ENCODE measurements at regions not wholly inside any gene's neighbourhood (a gene's known extent, or its start where the extent isn't known, plus 50 kb on each side); places are given as distances from the start of the nearest gene placed in this dataset.

- Mint-ChIP-seq H3K4me1 (ENCODE audit: low read depth in 2 of 2) (no peaks in the 10 kb centered on the region), H3K4me3 (no peak overlapping the region), H3K27ac (no peak overlapping the region), H3K9me3 (peaks cover 1 to 20% of the 10 kb centered on the region in 2 donors), H3K36me3 (ENCODE audit: insufficient read depth) (no peaks in the 10 kb centered on the region), H3K27me3 (no peaks in the 10 kb centered on the region)
- ATAC-seq (replicated peaks): no peak
- DNase-seq: no peak
Observed at GRCh38 chr7:67983486-67983885, 986.9 kb downstream of the TYW1 start.

DNA sequence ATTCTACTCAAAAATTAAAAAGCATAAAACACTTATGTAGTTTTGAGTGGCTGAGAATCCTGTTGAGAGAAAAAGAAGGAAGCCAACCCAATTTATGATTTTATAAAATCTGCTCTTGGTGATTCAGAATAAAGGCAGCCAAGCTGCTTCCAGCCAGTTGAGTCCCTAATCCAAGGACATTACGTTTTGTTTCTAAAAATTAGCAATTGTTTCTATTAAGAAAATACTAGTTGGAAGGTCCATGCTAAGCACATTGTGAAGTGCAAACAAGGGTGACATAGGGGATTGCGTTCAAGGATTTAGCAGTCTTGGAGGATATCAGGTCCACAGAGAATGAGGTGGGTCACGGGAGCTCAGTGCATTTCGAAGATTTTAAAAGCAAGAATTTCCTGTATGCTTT is 987.7 kb downstream of the TYW1 start:
- Mint-ChIP-seq H3K27ac (no peak overlapping the region), H3K36me3 (ENCODE audit: insufficient read depth) (no peaks in the 10 kb centered on the region), H3K4me3 (no peak overlapping the region), H3K4me1 (ENCODE audit: low read depth in 2 of 2) (no peaks in the 10 kb centered on the region), H3K27me3 (no peaks in the 10 kb centered on the region), H3K9me3 (peaks cover 1 to 17% of the 10 kb centered on the region in 2 donors)
- DNase-seq (no peak), ATAC-seq (replicated peaks) (no peak)

- Mint-ChIP-seq H3K4me3 (no peak overlapping the region), H3K9me3 (peaks cover 0 to 3% of the 10 kb centered on the region in 2 donors), H3K4me1 (ENCODE audit: low read depth in 2 of 2) (no peaks in the 10 kb centered on the region), H3K27ac (no peak overlapping the region), H3K27me3 (no peaks in the 10 kb centered on the region), H3K36me3 (ENCODE audit: insufficient read depth) (no peaks in the 10 kb centered on the region)
- DNase-seq (no peak), ATAC-seq (replicated peaks) (no peak)
Observed at GRCh38 chr7:67989142-67989541, 992.5 kb downstream of the TYW1 start.

DNA sequence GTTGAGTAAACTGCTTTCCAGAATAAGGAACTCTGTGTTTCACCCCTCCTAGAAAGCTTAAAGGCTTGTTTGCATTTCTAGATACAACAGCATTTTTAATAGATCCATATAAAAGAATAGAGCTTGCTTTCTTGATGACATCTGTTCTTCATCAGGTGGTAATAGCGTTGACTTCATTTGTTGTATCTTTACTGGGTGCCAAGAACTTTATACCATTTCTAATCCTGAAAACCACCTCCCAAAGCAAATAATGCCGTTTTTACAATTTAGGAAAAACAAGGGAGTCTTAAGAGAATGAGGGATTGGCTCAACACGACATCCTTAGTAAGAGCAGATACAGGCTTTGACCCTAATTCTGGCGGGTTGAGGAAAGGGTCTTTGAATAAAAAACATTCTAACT is 993.4 kb downstream of the TYW1 start:
- Mint-ChIP-seq H3K9me3 (peaks cover 0 to 3% of the 10 kb centered on the region in 2 donors), H3K27me3 (no peaks in the 10 kb centered on the region), H3K36me3 (ENCODE audit: insufficient read depth) (no peaks in the 10 kb centered on the region), H3K4me1 (ENCODE audit: low read depth in 2 of 2) (no peaks in the 10 kb centered on the region), H3K27ac (no peak overlapping the region), H3K4me3 (no peak overlapping the region)
- ATAC-seq (replicated peaks) (no peak), DNase-seq (no peak)

DNA sequence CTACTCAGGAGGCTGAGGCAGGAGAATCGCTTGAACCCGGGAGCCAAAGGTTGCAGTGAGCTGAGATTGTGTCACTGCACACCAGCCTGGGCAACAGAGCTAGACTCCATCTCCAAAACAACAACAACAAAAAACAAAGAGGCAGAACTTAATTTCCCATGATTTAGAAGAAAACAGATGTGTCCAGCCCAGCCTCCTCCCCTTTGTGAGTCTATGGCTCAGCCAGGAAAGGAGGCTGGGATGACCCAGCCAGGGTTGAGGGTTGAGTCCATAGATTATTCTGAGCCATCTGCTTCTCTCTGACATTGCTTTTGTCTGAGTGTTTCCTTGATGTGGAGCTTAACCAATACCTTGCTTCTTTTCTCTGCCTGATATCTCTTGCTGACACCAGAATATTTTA is 994.1 kb downstream of the TYW1 start:
- no peaks in the 10 kb centered on the region for H3K4me1 Mint-ChIP-seq (ENCODE audit: low read depth in 2 of 2)
- H3K27ac Mint-ChIP-seq: no peak overlapping the region
- no peak for DNase-seq
- H3K27me3 Mint-ChIP-seq: no peaks in the 10 kb centered on the region
- no peaks in the 10 kb centered on the region for H3K36me3 Mint-ChIP-seq (ENCODE audit: insufficient read depth)
- H3K9me3 Mint-ChIP-seq: peaks cover 0 to 3% of the 10 kb centered on the region in 2 donors
- no peak for ATAC-seq (replicated peaks)
- no peak overlapping the region for H3K4me3 Mint-ChIP-seq

GRCh38 chr7:67992287-67992686 is 995.7 kb downstream of the TYW1 start:
- Mint-ChIP-seq H3K36me3 (ENCODE audit: insufficient read depth) (no peaks in the 10 kb centered on the region), H3K4me3 (no peak overlapping the region), H3K27me3 (no peaks in the 10 kb centered on the region), H3K9me3 (peaks cover 0 to 3% of the 10 kb centered on the region in 2 donors), H3K4me1 (ENCODE audit: low read depth in 2 of 2) (no peaks in the 10 kb centered on the region), H3K27ac (no peak overlapping the region)
- DNase-seq: no peak
- no peak for ATAC-seq (replicated peaks)

DNA sequence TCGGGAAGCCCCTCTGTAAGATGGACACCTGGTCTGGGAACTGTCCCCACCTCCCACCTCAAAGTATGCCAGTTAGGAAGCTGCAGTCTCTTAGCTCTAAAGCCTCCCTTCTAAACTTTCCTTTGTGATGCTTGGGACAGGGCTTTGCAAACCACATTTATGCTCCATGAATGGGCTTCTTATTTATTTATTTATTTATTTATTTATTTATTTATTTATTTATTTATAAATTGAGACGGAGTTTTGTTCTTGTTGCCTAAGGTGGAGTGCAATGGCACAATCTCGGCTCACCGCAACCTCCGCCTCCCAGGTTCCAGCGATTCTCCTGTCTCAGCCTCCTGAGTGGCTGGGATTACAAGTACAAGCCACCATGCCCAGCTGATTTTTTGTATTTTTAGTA is 1009.4 kb downstream of the TYW1 start:
- Mint-ChIP-seq H3K27me3 (no peaks in the 10 kb centered on the region), H3K4me3 (no peak overlapping the region), H3K36me3 (ENCODE audit: insufficient read depth) (no peaks in the 10 kb centered on the region), H3K27ac (no peak overlapping the region), H3K4me1 (ENCODE audit: low read depth in 2 of 2) (no peaks in the 10 kb centered on the region), H3K9me3 (peaks cover 12 to 21% of the 10 kb centered on the region in 2 donors)
- ATAC-seq (replicated peaks) (no peak), DNase-seq (no peak)

GRCh38 chr7:68006619-68007018 is 1010.0 kb downstream of the TYW1 start:
- no peaks in the 10 kb centered on the region for H3K27me3 Mint-ChIP-seq
- ATAC-seq (replicated peaks): no peak
- no peaks in the 10 kb centered on the region for H3K36me3 Mint-ChIP-seq (ENCODE audit: insufficient read depth)
- H3K27ac Mint-ChIP-seq: no peak overlapping the region
- DNase-seq: no peak
- H3K4me3 Mint-ChIP-seq: no peak overlapping the region
- no peaks in the 10 kb centered on the region for H3K4me1 Mint-ChIP-seq (ENCODE audit: low read depth in 2 of 2)
- peaks cover 12 to 27% of the 10 kb centered on the region in 2 donors for H3K9me3 Mint-ChIP-seq

DNA sequence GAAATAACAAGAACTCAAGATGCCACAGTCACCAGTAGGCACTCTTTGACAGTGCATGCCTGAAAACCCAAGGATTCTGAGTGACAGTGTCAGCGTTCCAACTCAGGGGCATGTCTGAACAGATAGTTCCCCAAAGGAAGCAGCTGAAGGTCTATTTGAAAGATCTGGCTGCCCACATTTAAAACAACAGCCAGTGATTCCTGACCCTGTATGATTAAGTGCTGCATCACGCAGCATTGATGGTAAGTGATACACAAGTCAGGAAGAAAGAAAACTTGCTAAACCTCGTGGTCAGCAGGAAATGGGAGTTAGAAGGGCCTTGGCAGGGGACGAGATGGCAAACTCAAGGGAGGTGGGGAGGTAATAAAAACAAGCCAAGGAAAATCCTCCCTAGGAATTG is 1013.1 kb downstream of the TYW1 start:
- Mint-ChIP-seq H3K9me3 (peaks cover 6 to 16% of the 10 kb centered on the region in 2 donors), H3K4me1 (ENCODE audit: low read depth in 2 of 2) (no peaks in the 10 kb centered on the region), H3K36me3 (ENCODE audit: insufficient read depth) (no peaks in the 10 kb centered on the region), H3K27me3 (no peaks in the 10 kb centered on the region), H3K27ac (no peak overlapping the region), H3K4me3 (no peak overlapping the region)
- no peak for ATAC-seq (replicated peaks)
- no peak for DNase-seq

- Mint-ChIP-seq H3K4me3 (no peak overlapping the region), H3K4me1 (ENCODE audit: low read depth in 2 of 2) (no peaks in the 10 kb centered on the region), H3K27me3 (no peaks in the 10 kb centered on the region), H3K27ac (no peak overlapping the region), H3K36me3 (ENCODE audit: insufficient read depth) (no peaks in the 10 kb centered on the region), H3K9me3 (peaks cover 3 to 9% of the 10 kb centered on the region in 2 donors)
- ATAC-seq (replicated peaks): no peak
- DNase-seq: no peak
Observed at GRCh38 chr7:68014031-68014736, 1017.6 kb downstream of the TYW1 start.

DNA sequence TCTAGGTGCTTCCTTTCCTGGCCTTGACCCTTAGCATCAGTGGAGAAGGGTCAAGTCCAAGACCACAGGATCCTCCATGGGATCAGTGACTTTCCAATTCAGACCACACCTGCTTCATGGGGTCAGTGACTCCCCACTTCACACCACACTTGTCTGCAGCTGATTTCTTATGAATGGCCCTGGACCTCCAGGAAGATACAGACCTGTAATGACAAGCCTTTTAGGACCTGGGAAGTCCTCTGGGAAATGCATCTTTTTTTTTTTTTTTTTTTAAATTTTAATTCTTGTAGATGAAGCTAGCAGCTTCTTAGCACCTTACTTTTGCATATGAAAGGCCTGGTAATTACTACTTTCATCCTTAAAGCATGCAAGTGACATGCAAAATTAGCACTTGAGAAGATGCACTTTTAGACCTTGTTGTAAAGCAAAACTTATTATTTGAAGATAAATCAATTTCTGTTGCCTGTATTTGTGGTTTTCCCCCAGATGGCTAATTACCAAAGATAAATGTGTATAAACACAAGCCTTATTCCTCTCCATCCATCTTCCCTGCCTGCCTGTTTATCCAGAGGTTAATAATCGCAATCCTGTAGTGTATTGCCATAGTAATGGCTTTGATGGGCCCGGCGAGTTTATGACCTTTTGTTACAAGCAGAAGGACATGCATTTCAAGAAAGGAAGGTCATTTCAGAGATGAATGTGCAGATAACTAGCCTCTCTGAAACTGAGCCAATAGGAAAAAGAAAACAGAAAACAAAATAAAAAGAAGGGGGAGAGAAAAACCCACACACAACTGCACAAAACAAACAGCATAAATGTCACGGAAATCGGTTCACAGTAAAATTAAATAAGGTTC is 1018.7 kb downstream of the TYW1 start:
- no peak overlapping the region for H3K4me3 Mint-ChIP-seq
- H3K9me3 Mint-ChIP-seq: peaks cover 3 to 9% of the 10 kb centered on the region in 2 donors
- no peaks in the 10 kb centered on the region for H3K27me3 Mint-ChIP-seq
- no peak for DNase-seq
- no peaks in the 10 kb centered on the region for H3K36me3 Mint-ChIP-seq (ENCODE audit: insufficient read depth)
- ATAC-seq (replicated peaks): no peak
- H3K27ac Mint-ChIP-seq: no peak overlapping the region
- H3K4me1 Mint-ChIP-seq (ENCODE audit: low read depth in 2 of 2): no peaks in the 10 kb centered on the region

DNA sequence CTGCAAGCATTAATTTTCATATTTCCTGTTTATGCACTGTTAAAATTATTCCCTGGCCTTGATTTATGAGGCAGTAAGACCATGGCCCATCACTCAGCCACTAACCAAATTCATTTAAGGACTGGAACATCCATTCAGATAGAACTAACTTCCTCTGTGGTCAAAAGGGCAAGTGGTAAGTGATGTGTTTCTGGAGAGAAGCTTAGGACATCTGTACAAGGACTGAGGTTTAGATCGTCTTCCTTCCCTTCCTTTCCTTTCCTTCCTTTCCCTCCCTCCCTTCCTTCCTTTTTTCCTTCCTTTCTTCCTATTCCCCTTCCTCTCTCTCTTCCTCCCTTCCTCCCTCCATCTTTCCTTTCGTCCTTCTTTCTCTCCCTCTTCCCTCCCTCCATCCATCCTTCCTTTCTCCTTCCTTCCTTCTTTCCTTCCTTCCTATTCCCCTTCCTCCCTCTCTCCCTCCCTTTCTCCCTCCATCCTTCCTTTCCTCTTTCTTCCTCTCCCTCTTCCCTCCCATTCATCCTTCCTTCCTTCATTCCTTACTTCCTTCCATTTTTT is 1019.4 kb downstream of the TYW1 start:
- H3K36me3 Mint-ChIP-seq (ENCODE audit: insufficient read depth): no peaks in the 10 kb centered on the region
- H3K4me3 Mint-ChIP-seq: no peak overlapping the region
- no peak for DNase-seq
- H3K4me1 Mint-ChIP-seq (ENCODE audit: low read depth in 2 of 2): no peaks in the 10 kb centered on the region
- H3K9me3 Mint-ChIP-seq: peaks cover 3 to 8% of the 10 kb centered on the region in 2 donors
- no peak for ATAC-seq (replicated peaks)
- no peaks in the 10 kb centered on the region for H3K27me3 Mint-ChIP-seq
- no peak overlapping the region for H3K27ac Mint-ChIP-seq

DNA sequence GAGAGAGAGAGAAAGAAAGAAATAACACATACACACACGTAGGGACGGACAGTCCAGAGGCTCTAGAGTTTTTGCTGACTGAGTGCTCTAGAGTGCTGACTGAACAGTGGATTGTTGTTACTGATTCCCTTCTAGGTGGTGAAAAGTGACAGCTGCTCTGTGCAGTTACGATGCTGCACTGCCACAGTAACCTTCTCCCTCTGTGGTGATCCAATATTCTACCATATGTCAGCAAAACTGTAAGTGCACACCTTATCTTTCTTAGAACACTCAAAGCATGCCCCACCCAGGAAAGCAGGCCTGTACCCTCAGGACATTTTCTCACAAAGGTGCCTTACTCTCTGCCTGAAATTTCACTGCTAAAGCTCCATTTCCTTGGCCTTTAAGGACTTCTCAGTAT is 1023.5 kb downstream of the TYW1 start:
- Mint-ChIP-seq H3K27me3 (no peaks in the 10 kb centered on the region), H3K4me3 (no peak overlapping the region), H3K9me3 (peaks cover 5 to 10% of the 10 kb centered on the region in 2 donors), H3K36me3 (ENCODE audit: insufficient read depth) (no peaks in the 10 kb centered on the region), H3K27ac (no peak overlapping the region), H3K4me1 (ENCODE audit: low read depth in 2 of 2) (no peaks in the 10 kb centered on the region)
- no peak for ATAC-seq (replicated peaks)
- no peak for DNase-seq

DNA sequence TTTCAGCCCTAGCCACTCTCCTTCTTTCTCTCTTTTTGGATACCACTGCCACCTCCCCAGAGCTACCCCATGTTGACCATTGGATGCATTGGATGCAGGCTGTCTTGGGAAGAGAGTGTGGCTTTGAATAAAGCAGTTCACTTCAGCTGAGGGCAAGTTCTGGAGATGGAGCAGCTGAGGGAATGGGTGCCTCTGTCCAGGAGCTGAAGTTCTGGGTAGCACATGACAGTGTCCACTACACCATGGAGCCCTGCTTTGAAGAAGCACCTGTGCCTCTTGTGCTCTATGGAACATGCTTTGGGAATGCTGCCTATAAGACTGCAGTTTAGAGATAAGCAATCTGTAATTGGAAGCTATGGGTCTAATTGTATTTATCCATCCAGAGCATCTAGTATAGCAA is 1028.7 kb downstream of the TYW1 start:
- ATAC-seq (replicated peaks) (no peak), DNase-seq (no peak)
- no peak overlapping the region for H3K4me3 Mint-ChIP-seq
- H3K27ac Mint-ChIP-seq: no peak overlapping the region
- peaks cover 5 to 10% of the 10 kb centered on the region in 2 donors for H3K9me3 Mint-ChIP-seq
- H3K27me3 Mint-ChIP-seq: no peaks in the 10 kb centered on the region
- H3K36me3 Mint-ChIP-seq (ENCODE audit: insufficient read depth): no peaks in the 10 kb centered on the region
- H3K4me1 Mint-ChIP-seq (ENCODE audit: low read depth in 2 of 2): no peaks in the 10 kb centered on the region

Measured in effector memory CD8-positive, alpha-beta T cell (primary cell).